ENCODE measurements at regions not wholly inside any gene's neighbourhood (a gene's known extent, or its start where the extent isn't known, plus 50 kb on each side); places are given as distances from the start of the nearest gene placed in this dataset.

- Histone ChIP-seq H4K8ac (ENCODE audit: low read depth in 2 of 2, low read length in 2 of 2) (no peak overlapping the region), H2AK5ac (ENCODE audit: low read depth, low read length) (no peak overlapping the region), H2BK5ac (ENCODE audit: low read depth, low read length, poor library complexity, severe bottlenecking) (no peak overlapping the region), H3K18ac (ENCODE audit: low read depth, low read length) (no peak overlapping the region), H3K27ac (ENCODE audit: insufficient read depth, low read length) (no peak overlapping the region), H3K23ac (ENCODE audit: low read depth, low read length) (no peak overlapping the region), H3K4me2 (ENCODE audit: low read depth, low read length) (no peak overlapping the region), H3K56ac (ENCODE audit: extremely low read depth, insufficient read depth, low read length) (no peak overlapping the region), H3K9ac (ENCODE audit: low read depth, low read length) (no peak overlapping the region), H2BK20ac (ENCODE audit: low read depth, low read length) (no peak overlapping the region), H3K4ac (ENCODE audit: low read depth, low read length) (no peak overlapping the region), H2AK9ac (replicated peaks; ENCODE audit: low read depth, low read length, poor library complexity) (no peak overlapping the region), H4K20me1 (ENCODE audit: insufficient read depth, low read length) (no peaks in the 10 kb centered on the region), H3K79me1 (ENCODE audit: low read depth in 1 of 2, low read length in 2 of 2) (no peaks in the 10 kb centered on the region), H2AFZ (replicated peaks; ENCODE audit: low read length, poor library complexity) (no peak overlapping the region), H3K4me1 (ENCODE audit: control insufficient read depth, insufficient read depth, low read length) (no peaks in the 10 kb centered on the region), H3K14ac (replicated peaks; ENCODE audit: low read depth, low read length) (no peak overlapping the region), H2BK120ac (ENCODE audit: low read depth, low read length) (no peak overlapping the region), H4K5ac (ENCODE audit: low read depth, low read length) (no peak overlapping the region), H2BK15ac (ENCODE audit: low read depth, low read length) (no peak overlapping the region), H3K9me3 (ENCODE audit: control insufficient read depth, insufficient read depth, low read length) (no peaks in the 10 kb centered on the region), H4K91ac (ENCODE audit: insufficient read depth, low read depth, low read length) (no peak overlapping the region), H3K36me3 (ENCODE audit: control insufficient read depth, insufficient read depth, low read length) (no peaks in the 10 kb centered on the region), H3K27me3 (ENCODE audit: control insufficient read depth, insufficient read depth, low read length) (no peaks in the 10 kb centered on the region), H3K9me1 (ENCODE audit: insufficient read depth, low read length) (no peaks in the 10 kb centered on the region), H3K4me3 (ENCODE audit: insufficient read depth, low read depth, low read length) (no peak overlapping the region)
- ATAC-seq (ENCODE audit: low read depth) (no peak; the same call in 1 of the 2 replicates), DNase-seq (no peak)
- dilution Hi-C loops (cut with HindIII; ENCODE audit: low sequenced_read_pairs, unreplicated experiment) (no loop called here), intact Hi-C loops (cut with micrococcal nuclease) (no loop called here), in situ Hi-C loops (cut with MboI; ENCODE audit: low sequenced_read_pairs) (no loop called here)
- no CpG with 5 or more reads among the region's 3 CpGs for WGBS, 2 experiments (ENCODE audit: extremely low coverage in 2 of 2, insufficient read length in 1 of 2)
- ChIA-PET POLR2A (ENCODE audit: unreplicated experiment) (no interaction called here), CTCF (interaction anchor here (1.0 kb wide), 1 partner anchor 12 kb away, joined by 3 read pairs; no protein-coding TSS in a partner anchor)
- TF ChIP-seq CHD1 (IDR thresholded peaks at IDR 0.05; ENCODE audit: low read depth, low read length) (no peak), NFE2L2 (IDR thresholded peaks at IDR 0.05; ENCODE audit: low read depth, low read length) (no peak), CTCF (conservative IDR thresholded peaks at IDR 0.05; ENCODE audit: low read depth, low read length) (no peak), FOS (IDR thresholded peaks at IDR 0.05; ENCODE audit: low read depth, low read length) (no peak), BHLHE40 (IDR thresholded peaks at IDR 0.05; ENCODE audit: low read depth, low read length) (no peak), RCOR1 (IDR thresholded peaks at IDR 0.05; ENCODE audit: insufficient replicate concordance, low read length) (no peak), USF2 (IDR thresholded peaks at IDR 0.05; ENCODE audit: low read depth, low read length) (no peak), SMC3 (IDR thresholded peaks at IDR 0.05; ENCODE audit: low read depth, low read length) (no peak), MAFK (IDR thresholded peaks at IDR 0.05; ENCODE audit: low read depth, low read length) (no peak), POLR2A (IDR thresholded peaks at IDR 0.05; ENCODE audit: low read depth, low read length) (no peak), CEBPB (IDR thresholded peaks at IDR 0.05; ENCODE audit: low read depth, low read length) (no peak), MXI1 (IDR thresholded peaks at IDR 0.05; ENCODE audit: borderline replicate concordance, low read depth, low read length) (no peak), ELK1 (IDR thresholded peaks at IDR 0.05; ENCODE audit: borderline replicate concordance, low read depth, low read length) (no peak), MAZ (IDR thresholded peaks at IDR 0.05; ENCODE audit: borderline replicate concordance, low read depth, low read length) (no peak), RAD21 (IDR thresholded peaks at IDR 0.05; ENCODE audit: low read length) (no peak), RFX5 (IDR thresholded peaks at IDR 0.05; ENCODE audit: low read depth, low read length) (no peak)
- no TSS peak for BruUV-seq (replicated peaks)
Measured at GRCh38 chr2:157093666-157094065, 163.8 kb upstream of the GALNT5 start.

Data from IMR-90 (cell line).